GM23338 (cell line): ENCODE measurements at regions not wholly inside any gene's neighbourhood (a gene's known extent, or its start where the extent isn't known, plus 50 kb on each side); places are given as distances from the start of the nearest gene placed in this dataset.

Experiments used
- CREB1 ChIP-seq: fragments of 250-450 bp; sonication (Bioruptor Pico); IDR thresholded peaks from 2 replicates; pipeline ENCODE4 v1.5.0; 2020; ENCODE audit warnings: low read depth, mild to moderate bottlenecking, moderate library complexity
- CTCF ChIP-seq, 2 experiments: fragments of 200-600 bp in 1 of 2; sonication (generic) in 1 of 2; conservative IDR thresholded peaks; 2 replicates each; pipeline versions ENCODE4 v1.5.1 to v1.6.1; 2016 to 2017; ENCODE audit warnings: antibody characterized with exemption in 2 of 2, low read depth in 2 of 2, mild to moderate bottlenecking in 2 of 2, moderate library complexity in 1 of 2
- EZH2 ChIP-seq: fragments of 200-600 bp; sonication (generic); IDR thresholded peaks from one replicate; pipeline ENCODE4 v1.8.0; 2017; ENCODE audit warnings: antibody characterized with exemption, mild to moderate bottlenecking, low read depth; ENCODE audit not compliant: unreplicated experiment
- EZH2phosphoT487 ChIP-seq: fragments of 200-600 bp; sonication (generic); IDR thresholded peaks from one replicate; pipeline ENCODE4 v1.8.1; 2018; ENCODE audit warnings: antibody characterized with exemption; ENCODE audit not compliant: unreplicated experiment
- JUNB ChIP-seq: IDR thresholded peaks from one replicate; pipeline ENCODE4 v1.6.1; 2016; ENCODE audit warnings: antibody characterized with exemption; ENCODE audit not compliant: unreplicated experiment
- POLR2AphosphoS5 ChIP-seq: IDR thresholded peaks from 2 replicates; pipeline ENCODE4 v1.6.1; 2016; ENCODE audit warnings: antibody characterized with exemption, low read depth
- REST ChIP-seq: IDR thresholded peaks from one replicate; pipeline ENCODE4 v1.6.1; 2018; ENCODE audit warnings: antibody characterized with exemption; ENCODE audit not compliant: unreplicated experiment
- STAT1 ChIP-seq: IDR thresholded peaks from one replicate; pipeline ENCODE4 v1.6.1; 2016; ENCODE audit warnings: antibody characterized with exemption; ENCODE audit not compliant: unreplicated experiment
- ZNF114 ChIP-seq: fragments of 250-450 bp; sonication (Bioruptor Pico); IDR thresholded peaks from 2 replicates; pipeline ENCODE4 v1.5.0; 2020; ENCODE audit warnings: mild to moderate bottlenecking, moderate library complexity
- ZNF331 ChIP-seq: fragments of 250-450 bp; sonication (Bioruptor Pico); IDR thresholded peaks from 2 replicates; pipeline ENCODE4 v1.5.0; 2020; ENCODE audit warnings: low read depth, mild to moderate bottlenecking, moderate library complexity
- ZNF462 ChIP-seq: fragments of 250-450 bp; sonication (Bioruptor Pico); IDR thresholded peaks from 2 replicates; pipeline ENCODE4 v1.5.0; 2020; ENCODE audit warnings: mild to moderate bottlenecking, moderate library complexity

GRCh38 chr15:61307474-61307873 lies 78.4 kb upstream of the RORA start:
- TF ChIP-seq STAT1 = no peak
- no peak for TF ChIP-seq CTCF (conservative IDR thresholded peaks at IDR 0.05; ENCODE audit: low read depth in 2 of 2)
- no peak for TF ChIP-seq EZH2
- TF ChIP-seq POLR2AphosphoS5 = no peak
- no peak for TF ChIP-seq ZNF462 (CRISPR knock-in tag)
- TF ChIP-seq CREB1 (CRISPR knock-in tag) = no peak
- no peak for TF ChIP-seq EZH2phosphoT487
- no peak for TF ChIP-seq REST
- TF ChIP-seq ZNF331 (CRISPR knock-in tag) = no peak
- no peak for TF ChIP-seq JUNB
- TF ChIP-seq ZNF114 (CRISPR knock-in tag) = no peak
